ENCODE measurements at regions not wholly inside any gene's neighbourhood (a gene's known extent, or its start where the extent isn't known, plus 50 kb on each side); places are given as distances from the start of the nearest gene placed in this dataset.
"Not testable (repeated sequence)": the region's sequence is repeated elsewhere in the genome, so short reads cannot be mapped to it uniquely, and the experiment has no call there.

DNA sequence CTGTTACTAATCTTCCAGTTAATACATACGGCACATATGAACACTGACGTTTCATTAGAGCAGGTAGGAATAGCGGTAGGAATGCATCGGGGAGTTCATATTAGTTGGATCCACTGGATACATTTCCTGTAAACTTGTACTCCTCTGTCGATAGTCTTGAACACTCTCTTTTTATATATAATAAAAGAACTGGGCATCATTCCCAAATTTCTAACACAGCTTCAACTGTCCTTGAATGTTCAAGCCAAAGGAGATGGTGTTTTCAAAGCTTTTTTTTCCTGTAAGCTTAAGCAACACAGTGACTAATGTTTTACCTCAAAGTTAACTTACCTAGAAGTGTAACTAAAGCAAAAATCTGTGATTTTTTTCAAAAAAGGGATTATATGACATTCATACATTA is 195.3 kb downstream of the UTRN start:
- DNase-seq (ENCODE audit: low read depth), result peak; percentile 52
- no peak overlapping the region for H3K4me3 ChIP-seq (ENCODE audit: low read depth, low read length)
- TF ChIP-seq, protein P1, sequence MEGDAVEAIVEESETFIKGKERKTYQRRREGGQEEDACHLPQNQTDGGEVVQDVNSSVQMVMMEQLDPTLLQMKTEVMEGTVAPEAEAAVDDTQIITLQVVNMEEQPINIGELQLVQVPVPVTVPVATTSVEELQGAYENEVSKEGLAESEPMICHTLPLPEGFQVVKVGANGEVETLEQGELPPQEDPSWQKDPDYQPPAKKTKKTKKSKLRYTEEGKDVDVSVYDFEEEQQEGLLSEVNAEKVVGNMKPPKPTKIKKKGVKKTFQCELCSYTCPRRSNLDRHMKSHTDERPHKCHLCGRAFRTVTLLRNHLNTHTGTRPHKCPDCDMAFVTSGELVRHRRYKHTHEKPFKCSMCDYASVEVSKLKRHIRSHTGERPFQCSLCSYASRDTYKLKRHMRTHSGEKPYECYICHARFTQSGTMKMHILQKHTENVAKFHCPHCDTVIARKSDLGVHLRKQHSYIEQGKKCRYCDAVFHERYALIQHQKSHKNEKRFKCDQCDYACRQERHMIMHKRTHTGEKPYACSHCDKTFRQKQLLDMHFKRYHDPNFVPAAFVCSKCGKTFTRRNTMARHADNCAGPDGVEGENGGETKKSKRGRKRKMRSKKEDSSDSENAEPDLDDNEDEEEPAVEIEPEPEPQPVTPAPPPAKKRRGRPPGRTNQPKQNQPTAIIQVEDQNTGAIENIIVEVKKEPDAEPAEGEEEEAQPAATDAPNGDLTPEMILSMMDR (conservative IDR thresholded peaks at IDR 0.05; ENCODE audit: low read depth, low read length), result no peak

DNA sequence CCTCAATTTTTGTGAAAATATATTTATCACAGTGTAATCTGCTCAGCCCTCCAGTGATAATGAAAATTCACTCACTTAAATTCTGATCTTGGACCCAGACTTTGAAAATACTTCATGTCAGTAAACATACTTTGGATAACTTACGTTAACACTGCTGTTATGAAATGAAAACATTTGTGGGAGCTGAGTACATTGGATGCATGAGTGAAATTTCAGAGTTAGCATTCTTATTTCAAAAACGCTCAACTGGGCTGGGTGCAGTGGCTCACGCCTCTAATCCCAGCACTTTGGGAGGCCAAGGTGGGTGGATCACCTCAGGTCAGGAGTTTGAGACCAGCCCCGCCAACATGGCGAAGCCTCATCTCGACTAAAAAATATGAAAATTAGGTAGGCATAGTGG is 196.4 kb downstream of the UTRN start:
- TF ChIP-seq, protein P1 (conservative IDR thresholded peaks at IDR 0.05; ENCODE audit: low read depth, low read length), result no peak

DNA sequence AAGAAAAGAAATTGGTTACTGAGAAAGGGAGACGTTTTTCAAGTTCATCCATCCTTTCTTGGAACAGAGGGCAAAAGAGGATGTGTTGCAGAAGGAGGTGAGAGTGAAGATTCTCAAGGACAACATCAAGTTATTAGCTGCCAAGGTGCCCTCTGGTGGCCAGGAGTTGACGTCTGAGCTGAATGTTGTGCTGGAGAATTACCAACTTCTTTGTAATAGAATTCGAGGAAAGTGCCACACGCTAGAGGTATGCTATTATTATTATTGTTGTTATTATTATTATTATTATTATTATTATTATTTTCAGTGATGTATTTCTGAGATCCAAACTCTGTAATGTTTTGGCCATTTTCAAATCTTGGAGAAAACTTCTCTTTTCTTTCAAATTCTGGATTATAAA is 197.0 kb downstream of the UTRN start:
- peak; percentile 92 for DNase-seq (ENCODE audit: low read depth)
- no peak overlapping the region for H3K4me3 ChIP-seq (ENCODE audit: low read depth, low read length)
- TF ChIP-seq, protein P1 (conservative IDR thresholded peaks at IDR 0.05; ENCODE audit: low read depth, low read length), result peak; percentile 83

More for the DNA sequence above, 196.4 kb downstream of the UTRN start:
- DNase-seq (ENCODE audit: low read depth), result peak; percentile 24
- no peak overlapping the region for H3K4me3 ChIP-seq (ENCODE audit: low read depth, low read length)

DNA sequence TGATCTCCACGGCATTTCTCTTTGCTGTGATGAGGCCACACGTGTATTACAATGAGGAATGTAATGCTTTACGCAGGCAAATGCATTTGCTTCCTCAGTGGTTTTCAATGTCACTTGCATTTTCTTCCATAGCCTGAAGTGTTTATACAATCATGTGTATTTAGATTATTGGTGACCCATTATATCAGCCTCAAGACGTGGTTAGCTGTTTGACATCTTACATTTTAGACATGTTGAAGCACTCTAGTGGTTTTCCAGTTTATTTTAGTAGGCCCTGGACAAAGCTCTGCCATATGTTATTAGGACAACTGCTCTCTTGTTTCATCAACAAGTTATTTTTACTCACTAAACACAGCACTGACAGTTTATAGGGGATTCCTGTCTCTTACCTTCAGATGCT is 200.4 kb downstream of the UTRN start:
- H3K4me3 ChIP-seq (ENCODE audit: low read depth, low read length), result no peak overlapping the region
- TF ChIP-seq, protein P1 (conservative IDR thresholded peaks at IDR 0.05; ENCODE audit: low read depth, low read length), result no peak
- DNase-seq (ENCODE audit: low read depth), result no peak

DNA sequence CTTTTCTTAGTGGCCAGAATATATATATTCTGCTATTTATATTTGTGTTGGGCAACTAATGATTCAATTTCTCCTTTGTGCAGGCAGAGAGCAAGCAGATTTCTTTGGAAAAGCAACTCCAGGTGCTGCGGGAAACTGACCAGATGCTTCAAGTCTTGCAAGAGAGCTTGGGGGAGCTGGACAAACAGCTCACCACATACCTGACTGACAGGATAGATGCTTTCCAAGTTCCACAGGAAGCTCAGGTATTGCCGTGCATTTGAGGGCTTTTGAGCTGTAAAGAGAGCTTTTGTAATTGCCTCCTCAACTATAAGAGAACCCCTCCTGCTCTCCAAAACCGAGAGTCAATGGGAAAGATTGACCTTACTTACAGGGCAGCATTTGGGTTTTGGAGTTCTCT is 203.5 kb downstream of the UTRN start:
- TF ChIP-seq, protein P1 (conservative IDR thresholded peaks at IDR 0.05; ENCODE audit: low read depth, low read length), result no peak
- H3K4me3 ChIP-seq (ENCODE audit: low read depth, low read length), result no peak overlapping the region
- DNase-seq (ENCODE audit: low read depth), result no peak

DNA sequence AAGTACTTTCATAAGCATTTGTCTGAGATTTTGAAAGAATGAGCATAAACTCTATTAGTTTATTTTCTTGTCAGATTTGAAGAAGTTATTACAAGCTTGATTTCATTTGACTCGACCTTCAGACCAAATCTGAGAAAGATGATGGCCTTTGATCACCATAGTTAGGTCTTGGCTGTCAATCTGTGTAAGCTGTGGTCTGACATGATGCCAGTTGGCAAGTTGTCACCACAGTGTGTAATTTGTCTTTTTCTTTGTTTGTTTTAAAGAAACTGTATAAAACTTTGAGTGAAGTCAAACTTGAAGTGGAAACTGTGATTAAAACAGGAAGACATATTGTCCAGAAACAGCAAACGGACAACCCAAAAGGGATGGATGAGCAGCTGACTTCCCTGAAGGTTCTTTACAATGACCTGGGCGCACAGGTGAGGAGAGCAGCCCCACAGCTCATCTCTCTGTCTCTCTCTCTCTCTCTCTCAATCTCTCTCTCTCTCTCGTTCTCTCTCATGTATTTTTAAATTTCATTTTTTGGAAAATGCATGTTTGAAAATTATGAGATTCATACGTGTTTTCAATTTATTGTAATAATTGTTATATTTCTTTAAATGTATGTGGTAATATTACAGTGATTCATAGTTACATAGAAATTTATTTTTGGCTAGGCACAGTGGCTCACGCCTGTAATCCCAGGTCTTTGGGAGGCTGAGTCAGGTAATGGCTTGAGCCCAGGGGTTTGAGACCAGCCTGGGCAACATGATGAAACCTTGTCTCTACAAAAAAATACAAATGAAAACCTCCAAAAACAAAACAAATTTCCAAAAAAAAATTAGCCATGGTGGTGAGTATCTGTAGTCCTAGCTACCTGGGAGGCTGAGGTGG is 208.1 kb downstream of the UTRN start:
- peak; percentile 24 for DNase-seq (ENCODE audit: low read depth)
- H3K4me3 ChIP-seq (ENCODE audit: low read depth, low read length), result no peak overlapping the region
- TF ChIP-seq, protein P1 (conservative IDR thresholded peaks at IDR 0.05; ENCODE audit: low read depth, low read length), result no peak

DNA sequence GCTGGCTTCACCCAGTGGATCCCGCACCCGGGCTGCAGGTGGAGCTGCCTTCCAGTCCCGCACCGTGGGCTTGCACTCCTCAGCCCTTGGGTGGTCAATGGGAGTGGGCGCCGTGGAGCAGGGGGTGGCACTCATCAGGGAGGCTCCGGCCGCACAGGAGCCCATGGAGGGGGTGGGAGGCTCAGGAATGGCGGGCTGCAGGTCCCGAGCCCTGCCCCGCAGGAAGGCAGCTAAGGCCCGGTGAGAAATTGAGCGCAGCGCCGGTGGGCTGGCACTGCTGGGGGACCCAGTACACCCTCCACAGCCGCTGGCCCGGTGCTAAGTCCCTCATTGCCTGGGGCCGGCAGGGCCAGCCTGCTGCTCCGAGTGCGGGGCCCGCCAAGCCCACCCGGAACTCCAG is 209.9 kb downstream of the UTRN start:
- DNase-seq (ENCODE audit: low read depth); H3K4me3 ChIP-seq (ENCODE audit: low read depth, low read length): not testable (repeated sequence)

Data from choroid plexus epithelial cell (primary cell).